Prostate gland (tissue), 2 donors: ENCODE measurements at regions not wholly inside any gene's neighbourhood (a gene's known extent, or its start where the extent isn't known, plus 50 kb on each side); places are given as distances from the start of the nearest gene placed in this dataset.

ENCODE experiments used
- POLR2A ChIP-seq: fragments of 450-650 bp; IDR thresholded peaks from one replicate; pipeline ENCODE4 v1.6.1; 2016; ENCODE audit warnings: antibody characterized with exemption, mild to moderate bottlenecking
- POLR2AphosphoS5 ChIP-seq: sonication (generic); formaldehyde crosslinking; IDR thresholded peaks from one replicate; pipeline ENCODE4 v1.6.1; 2017; ENCODE audit warnings: antibody characterized with exemption
- TF ChIP-seq, protein P1 (sequence below), 4 experiments: fragments of 200-600 bp in 2 of 4; fragments of 450-650 bp in 2 of 4; sonication (generic) in 2 of 4; IDR thresholded peaks; 1 replicate in 3 of 4; 2 replicates in 1 of 4; pipeline ENCODE4 v1.5.1; 2016 to 2019; ENCODE audit warnings: antibody characterized with exemption in 4 of 4, mild to moderate bottlenecking in 2 of 4, moderate library complexity in 2 of 4

- TF ChIP-seq, protein P1, sequence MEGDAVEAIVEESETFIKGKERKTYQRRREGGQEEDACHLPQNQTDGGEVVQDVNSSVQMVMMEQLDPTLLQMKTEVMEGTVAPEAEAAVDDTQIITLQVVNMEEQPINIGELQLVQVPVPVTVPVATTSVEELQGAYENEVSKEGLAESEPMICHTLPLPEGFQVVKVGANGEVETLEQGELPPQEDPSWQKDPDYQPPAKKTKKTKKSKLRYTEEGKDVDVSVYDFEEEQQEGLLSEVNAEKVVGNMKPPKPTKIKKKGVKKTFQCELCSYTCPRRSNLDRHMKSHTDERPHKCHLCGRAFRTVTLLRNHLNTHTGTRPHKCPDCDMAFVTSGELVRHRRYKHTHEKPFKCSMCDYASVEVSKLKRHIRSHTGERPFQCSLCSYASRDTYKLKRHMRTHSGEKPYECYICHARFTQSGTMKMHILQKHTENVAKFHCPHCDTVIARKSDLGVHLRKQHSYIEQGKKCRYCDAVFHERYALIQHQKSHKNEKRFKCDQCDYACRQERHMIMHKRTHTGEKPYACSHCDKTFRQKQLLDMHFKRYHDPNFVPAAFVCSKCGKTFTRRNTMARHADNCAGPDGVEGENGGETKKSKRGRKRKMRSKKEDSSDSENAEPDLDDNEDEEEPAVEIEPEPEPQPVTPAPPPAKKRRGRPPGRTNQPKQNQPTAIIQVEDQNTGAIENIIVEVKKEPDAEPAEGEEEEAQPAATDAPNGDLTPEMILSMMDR (IDR thresholded peaks at IDR 0.05) = no peak
- TF ChIP-seq POLR2A (no peak), POLR2AphosphoS5 (no peak)
These were observed 62.5 kb upstream of the PDX1 start for GRCh38 chr13:27857282-27857681.
